WTC11 (cell line): ENCODE measurements at regions not wholly inside any gene's neighbourhood (a gene's known extent, or its start where the extent isn't known, plus 50 kb on each side); places are given as distances from the start of the nearest gene placed in this dataset.

Experiments
- ATAC-seq: fragments of 200-7000 bp; cut with Tn5 transposase; 2 replicates; pipeline ENCODE4 v1.10.0; 2021; ENCODE audit warnings: mild to moderate bottlenecking, moderate library complexity
- CTCF ChIA-PET: fragments of 300-600 bp; sonication (Branson Sonifier 250); formaldehyde crosslinking; loops from one replicate; lab custom pipeline; 2021; ENCODE audit warnings: antibody characterized with exemption; lab: Charles Lee
- POLR2A ChIA-PET: fragments of 350-600 bp; sonication (Branson Sonifier 250); formaldehyde crosslinking; loops from one replicate; lab custom pipeline; 2021; ENCODE audit warnings: antibody characterized with exemption; lab: Charles Lee
- DNase-seq: peaks from one replicate; pipeline ENCODE4 v3.0.0; 2021; ENCODE audit warnings: low spot score
- H3K27ac Mint-ChIP-seq: 2 replicates; pipeline ENCODE4 v1.8.0; 2021; ENCODE audit warnings: mixed read lengths
- H3K27me3 Mint-ChIP-seq: 2 replicates; pipeline ENCODE4 v1.8.0; 2021; ENCODE audit warnings: low read depth, mild to moderate bottlenecking, moderate library complexity, mixed read lengths
- H3K36me3 Mint-ChIP-seq: 2 replicates; pipeline ENCODE4 v1.8.0; 2021; ENCODE audit warnings: mixed read lengths
- H3K4me1 Mint-ChIP-seq: 2 replicates; pipeline ENCODE4 v1.8.0; 2022; ENCODE audit warnings: mixed read lengths
- H3K4me3 Mint-ChIP-seq: 2 replicates; pipeline ENCODE4 v1.8.0; 2021; ENCODE audit warnings: mild to moderate bottlenecking, moderate library complexity, mixed read lengths
- H3K9me3 Mint-ChIP-seq: 2 replicates; pipeline ENCODE4 v1.8.0; 2021; ENCODE audit warnings: mixed read lengths
- AFF4 ChIP-seq: sonication (generic); formaldehyde crosslinking; IDR thresholded peaks from 2 replicates; pipeline ENCODE4 v1.8.1; 2023; ENCODE audit warnings: mild to moderate bottlenecking, missing genetic modification reagents, borderline replicate concordance
- CDX4 ChIP-seq: fragments of 250-450 bp; sonication (Bioruptor Pico); IDR thresholded peaks from 2 replicates; pipeline ENCODE4 v1.9.0; 2021; ENCODE audit warnings: moderate library complexity, mild to moderate bottlenecking, inconsistent platforms, borderline replicate concordance
- ETV6 ChIP-seq: sonication (generic); formaldehyde crosslinking; IDR thresholded peaks from 2 replicates; pipeline ENCODE4 v1.8.1; 2022; ENCODE audit warnings: mild to moderate bottlenecking, missing genetic modification reagents
- FOXK1 ChIP-seq: sonication (generic); formaldehyde crosslinking; IDR thresholded peaks from 2 replicates; pipeline ENCODE4 v1.8.0; 2022; ENCODE audit warnings: mild to moderate bottlenecking, moderate library complexity, missing genetic modification reagents
- HMGA2 ChIP-seq: fragments of 250-450 bp; sonication (Bioruptor Pico); IDR thresholded peaks from 2 replicates; pipeline ENCODE4 v1.4.0; 2021; ENCODE audit warnings: mild to moderate bottlenecking, moderate library complexity
- IRF2 ChIP-seq: sonication (generic); formaldehyde crosslinking; IDR thresholded peaks from 2 replicates; pipeline ENCODE4 v1.8.0; 2022; ENCODE audit warnings: low read depth, missing genetic modification reagents, borderline replicate concordance
- JUN ChIP-seq: sonication (generic); formaldehyde crosslinking; IDR thresholded peaks from 2 replicates; pipeline ENCODE4 v1.8.0; 2023; ENCODE audit warnings: mild to moderate bottlenecking, missing genetic modification reagents
- NFATC4 ChIP-seq: fragments of 250-450 bp; sonication (Bioruptor Pico); IDR thresholded peaks from 2 replicates; pipeline ENCODE4 v1.9.0; 2021; ENCODE audit warnings: mild to moderate bottlenecking
- NFE2L1 ChIP-seq: sonication (generic); formaldehyde crosslinking; IDR thresholded peaks from 2 replicates; pipeline ENCODE4 v1.8.1; 2023; ENCODE audit warnings: missing genetic modification reagents
- NFYB ChIP-seq: sonication (generic); formaldehyde crosslinking; conservative IDR thresholded peaks from 2 replicates; pipeline ENCODE4 v1.8.0; 2022; ENCODE audit warnings: low read depth, missing genetic modification reagents
- PRRX2 ChIP-seq: fragments of 250-450 bp; sonication (Bioruptor Pico); IDR thresholded peaks from 2 replicates; pipeline ENCODE4 v1.8.0; 2021; ENCODE audit warnings: mild to moderate bottlenecking
- RORB ChIP-seq: fragments of 250-450 bp; sonication (Bioruptor Pico); IDR thresholded peaks from 2 replicates; pipeline ENCODE4 v1.9.0; 2021; ENCODE audit warnings: mild to moderate bottlenecking
- TP53 ChIP-seq: sonication (generic); formaldehyde crosslinking; IDR thresholded peaks from 2 replicates; pipeline ENCODE4 v1.8.1; 2023; ENCODE audit warnings: mild to moderate bottlenecking, missing genetic modification reagents
- ZBTB43 ChIP-seq: sonication (generic); formaldehyde crosslinking; IDR thresholded peaks from 2 replicates; pipeline ENCODE4 v1.8.1; 2023; ENCODE audit warnings: mild to moderate bottlenecking, missing genetic modification reagents
- ZMAT4 ChIP-seq: fragments of 250-450 bp; sonication (Bioruptor Pico); IDR thresholded peaks from 2 replicates; pipeline ENCODE4 v1.9.0; 2021; ENCODE audit warnings: mild to moderate bottlenecking
- ZNF281 ChIP-seq: sonication (generic); formaldehyde crosslinking; IDR thresholded peaks from 2 replicates; pipeline ENCODE4 v1.8.0; 2023; ENCODE audit warnings: mild to moderate bottlenecking, missing genetic modification reagents
- ZNF317 ChIP-seq: sonication (generic); formaldehyde crosslinking; IDR thresholded peaks from 2 replicates; pipeline ENCODE4 v1.8.1; 2023; ENCODE audit warnings: low read depth, mild to moderate bottlenecking, moderate library complexity, missing genetic modification reagents, borderline replicate concordance
- ZSCAN18 ChIP-seq: fragments of 250-450 bp; sonication (Bioruptor Pico); IDR thresholded peaks from 2 replicates; pipeline ENCODE4 v2.1.2; 2022; ENCODE audit warnings: mild to moderate bottlenecking, moderate library complexity

- TF ChIP-seq CDX4 (CRISPR knock-in tag) (no peak), NFYB (no peak), ETV6 (no peak), ZSCAN18 (CRISPR knock-in tag) (no peak), AFF4 (CRISPR knock-in tag) (no peak), NFATC4 (CRISPR knock-in tag) (no peak), PRRX2 (CRISPR knock-in tag) (no peak), RORB (CRISPR knock-in tag) (no peak), ZNF281 (CRISPR knock-in tag) (no peak), ZMAT4 (CRISPR knock-in tag) (no peak), TP53 (CRISPR knock-in tag) (no peak), HMGA2 (CRISPR knock-in tag) (no peak), FOXK1 (CRISPR knock-in tag) (no peak), ZBTB43 (no peak), NFE2L1 (CRISPR knock-in tag) (no peak)
- DNase-seq (no peak), ATAC-seq (no peak)
- peaks cover 16% of the 10 kb centered on the region for H3K4me1 Mint-ChIP-seq
- H3K36me3 Mint-ChIP-seq = no peaks in the 10 kb centered on the region
- peaks cover 28% of the 10 kb centered on the region for H3K9me3 Mint-ChIP-seq
- H3K27me3 Mint-ChIP-seq = no peaks in the 10 kb centered on the region
- CTCF ChIA-PET = interaction anchor here (1.6 kb wide), 1 partner anchor 30 kb away, joined by 3 read pairs; no protein-coding TSS in a partner anchor
- POLR2A ChIA-PET = no interaction called here
- H3K27ac Mint-ChIP-seq = no peak overlapping the region
- H3K4me3 Mint-ChIP-seq = no peak overlapping the region
These were observed 140.2 kb upstream of the CCDC196 start for GRCh38 chr14:66345986-66346385.

GRCh38 chr14:66351310-66351709 lies 134.9 kb upstream of the CCDC196 start:
- Mint-ChIP-seq H3K4me1 (no peaks in the 10 kb centered on the region), H3K27ac (no peak overlapping the region), H3K9me3 (peaks cover 58% of the 10 kb centered on the region), H3K4me3 (no peak overlapping the region), H3K27me3 (0 out of 2 replicates have a peak, but pooled peaks cover 3% of the 10 kb centered on the region), H3K36me3 (no peaks in the 10 kb centered on the region)
- ATAC-seq = no peak
- POLR2A ChIA-PET = no interaction called here
- TF ChIP-seq JUN (no peak), ZNF317 (no peak), RORB (CRISPR knock-in tag) (no peak), IRF2 (CRISPR knock-in tag) (no peak)
- CTCF ChIA-PET = interaction anchor here (0.7 kb wide), 1 partner anchor 8 kb away, joined by 4 read pairs; no protein-coding TSS in a partner anchor
- DNase-seq = no peak
